GM12878 (cell line): ENCODE measurements at regions not wholly inside any gene's neighbourhood (a gene's known extent, or its start where the extent isn't known, plus 50 kb on each side); places are given as distances from the start of the nearest gene placed in this dataset.

Experiments used
- BMI1 ChIP-seq: fragments of 450-650 bp; IDR thresholded peaks from 2 replicates; pipeline ENCODE4 v1.6.1; 2016; ENCODE audit warnings: mild to moderate bottlenecking, moderate library complexity, borderline replicate concordance
- FOS ChIP-seq: IDR thresholded peaks from 3 replicates; pipeline ENCODE4 v1.6.1; 2011; ENCODE audit warnings: borderline replicate concordance; ENCODE audit not compliant: insufficient read length; ENCODE audit errors: extremely low read depth
- HDGF ChIP-seq: fragments of 450-650 bp; IDR thresholded peaks from 2 replicates; pipeline ENCODE4 v1.6.1; 2016; ENCODE audit warnings: antibody characterized with exemption
- RELA ChIP-seq: fragments of 450-650 bp; IDR thresholded peaks from 2 replicates; pipeline ENCODE4 v1.8.0; 2014; ENCODE audit warnings: borderline replicate concordance; ENCODE audit not compliant: partially characterized antibody
- SIN3A ChIP-seq: IDR thresholded peaks from 2 replicates; pipeline ENCODE4 v1.6.1; 2012; ENCODE audit warnings: low read depth, low read length, improper control_type of control experiment
- ZNF384 ChIP-seq: IDR thresholded peaks from 2 replicates; pipeline ENCODE4 v1.6.1; 2012; ENCODE audit warnings: low read depth, mild to moderate bottlenecking, low read length, improper control_type of control experiment, borderline replicate concordance
- TF ChIP-seq, protein P1 (sequence below): IDR thresholded peaks from 2 replicates; pipeline ENCODE4 v1.6.1; 2012; ENCODE audit warnings: mild to moderate bottlenecking, low read depth, low read length
- TF ChIP-seq, protein P2 (sequence below): IDR thresholded peaks from 2 replicates; pipeline ENCODE4 v1.6.1; 2012; ENCODE audit warnings: low read depth, low read length, improper control_type of control experiment
- TF ChIP-seq, protein P3 (sequence below), 3 experiments: IDR thresholded peaks in 2 of 3; conservative IDR thresholded peaks in 1 of 3; 2 replicates each; pipeline ENCODE4 v1.5.1; 2011; ENCODE audit warnings: low read depth in 3 of 3, low read length in 3 of 3, mild to moderate bottlenecking in 3 of 3, control low read depth in 2 of 3, moderate library complexity in 2 of 3, inconsistent platforms in 1 of 3, mixed read lengths in 1 of 3; ENCODE audit not compliant: control insufficient read depth in 2 of 3, insufficient read depth in 1 of 3; ENCODE audit errors: extremely low read depth in 1 of 3
- TF ChIP-seq, protein P4 (sequence below): fragments of 450-650 bp; IDR thresholded peaks from 2 replicates; pipeline ENCODE4 v1.6.1; 2017; ENCODE audit warnings: mild to moderate bottlenecking
- TF ChIP-seq, protein P5 (sequence below): fragments of 450-650 bp; IDR thresholded peaks from 2 replicates; pipeline ENCODE4 v1.6.1; 2016; ENCODE audit warnings: mild to moderate bottlenecking

DNA sequence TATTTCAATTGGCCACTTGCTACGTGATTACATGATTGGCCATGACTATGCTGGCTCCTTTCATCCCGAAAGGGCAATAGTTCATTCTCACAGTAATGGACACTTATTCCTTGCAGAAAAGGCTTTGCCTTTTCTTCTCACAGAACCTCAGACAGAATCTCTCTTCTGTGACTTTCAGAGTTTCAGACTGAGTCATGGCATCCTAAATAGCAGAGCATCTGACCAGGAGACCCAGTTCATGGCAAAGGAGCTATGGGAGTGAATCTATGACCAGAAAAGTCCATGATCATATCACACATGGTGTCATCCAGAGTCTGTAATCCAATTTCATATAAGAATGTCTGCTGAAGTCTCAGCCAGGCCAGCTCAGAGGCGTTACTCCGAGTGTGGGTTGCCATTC lies 263.3 kb upstream of the CLNK start:
- TF ChIP-seq RELA (no peak), FOS (no peak), BMI1 (no peak), ZNF384 (no peak), SIN3A (no peak), HDGF (no peak)
- TF ChIP-seq, protein P1, sequence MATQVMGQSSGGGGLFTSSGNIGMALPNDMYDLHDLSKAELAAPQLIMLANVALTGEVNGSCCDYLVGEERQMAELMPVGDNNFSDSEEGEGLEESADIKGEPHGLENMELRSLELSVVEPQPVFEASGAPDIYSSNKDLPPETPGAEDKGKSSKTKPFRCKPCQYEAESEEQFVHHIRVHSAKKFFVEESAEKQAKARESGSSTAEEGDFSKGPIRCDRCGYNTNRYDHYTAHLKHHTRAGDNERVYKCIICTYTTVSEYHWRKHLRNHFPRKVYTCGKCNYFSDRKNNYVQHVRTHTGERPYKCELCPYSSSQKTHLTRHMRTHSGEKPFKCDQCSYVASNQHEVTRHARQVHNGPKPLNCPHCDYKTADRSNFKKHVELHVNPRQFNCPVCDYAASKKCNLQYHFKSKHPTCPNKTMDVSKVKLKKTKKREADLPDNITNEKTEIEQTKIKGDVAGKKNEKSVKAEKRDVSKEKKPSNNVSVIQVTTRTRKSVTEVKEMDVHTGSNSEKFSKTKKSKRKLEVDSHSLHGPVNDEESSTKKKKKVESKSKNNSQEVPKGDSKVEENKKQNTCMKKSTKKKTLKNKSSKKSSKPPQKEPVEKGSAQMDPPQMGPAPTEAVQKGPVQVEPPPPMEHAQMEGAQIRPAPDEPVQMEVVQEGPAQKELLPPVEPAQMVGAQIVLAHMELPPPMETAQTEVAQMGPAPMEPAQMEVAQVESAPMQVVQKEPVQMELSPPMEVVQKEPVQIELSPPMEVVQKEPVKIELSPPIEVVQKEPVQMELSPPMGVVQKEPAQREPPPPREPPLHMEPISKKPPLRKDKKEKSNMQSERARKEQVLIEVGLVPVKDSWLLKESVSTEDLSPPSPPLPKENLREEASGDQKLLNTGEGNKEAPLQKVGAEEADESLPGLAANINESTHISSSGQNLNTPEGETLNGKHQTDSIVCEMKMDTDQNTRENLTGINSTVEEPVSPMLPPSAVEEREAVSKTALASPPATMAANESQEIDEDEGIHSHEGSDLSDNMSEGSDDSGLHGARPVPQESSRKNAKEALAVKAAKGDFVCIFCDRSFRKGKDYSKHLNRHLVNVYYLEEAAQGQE: no peak
- TF ChIP-seq, protein P2, sequence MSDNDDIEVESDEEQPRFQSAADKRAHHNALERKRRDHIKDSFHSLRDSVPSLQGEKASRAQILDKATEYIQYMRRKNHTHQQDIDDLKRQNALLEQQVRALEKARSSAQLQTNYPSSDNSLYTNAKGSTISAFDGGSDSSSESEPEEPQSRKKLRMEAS: no peak
- TF ChIP-seq, protein P3, sequence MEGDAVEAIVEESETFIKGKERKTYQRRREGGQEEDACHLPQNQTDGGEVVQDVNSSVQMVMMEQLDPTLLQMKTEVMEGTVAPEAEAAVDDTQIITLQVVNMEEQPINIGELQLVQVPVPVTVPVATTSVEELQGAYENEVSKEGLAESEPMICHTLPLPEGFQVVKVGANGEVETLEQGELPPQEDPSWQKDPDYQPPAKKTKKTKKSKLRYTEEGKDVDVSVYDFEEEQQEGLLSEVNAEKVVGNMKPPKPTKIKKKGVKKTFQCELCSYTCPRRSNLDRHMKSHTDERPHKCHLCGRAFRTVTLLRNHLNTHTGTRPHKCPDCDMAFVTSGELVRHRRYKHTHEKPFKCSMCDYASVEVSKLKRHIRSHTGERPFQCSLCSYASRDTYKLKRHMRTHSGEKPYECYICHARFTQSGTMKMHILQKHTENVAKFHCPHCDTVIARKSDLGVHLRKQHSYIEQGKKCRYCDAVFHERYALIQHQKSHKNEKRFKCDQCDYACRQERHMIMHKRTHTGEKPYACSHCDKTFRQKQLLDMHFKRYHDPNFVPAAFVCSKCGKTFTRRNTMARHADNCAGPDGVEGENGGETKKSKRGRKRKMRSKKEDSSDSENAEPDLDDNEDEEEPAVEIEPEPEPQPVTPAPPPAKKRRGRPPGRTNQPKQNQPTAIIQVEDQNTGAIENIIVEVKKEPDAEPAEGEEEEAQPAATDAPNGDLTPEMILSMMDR (IDR thresholded peaks at IDR 0.05 in 2 of 3, conservative IDR thresholded peaks at IDR 0.05 in 1 of 3; ENCODE audit: control insufficient read depth in 2 of 3, extremely low read depth in 1 of 3, insufficient read depth in 1 of 3, low read depth in 3 of 3, low read length in 3 of 3): no peak
- TF ChIP-seq, protein P4, sequence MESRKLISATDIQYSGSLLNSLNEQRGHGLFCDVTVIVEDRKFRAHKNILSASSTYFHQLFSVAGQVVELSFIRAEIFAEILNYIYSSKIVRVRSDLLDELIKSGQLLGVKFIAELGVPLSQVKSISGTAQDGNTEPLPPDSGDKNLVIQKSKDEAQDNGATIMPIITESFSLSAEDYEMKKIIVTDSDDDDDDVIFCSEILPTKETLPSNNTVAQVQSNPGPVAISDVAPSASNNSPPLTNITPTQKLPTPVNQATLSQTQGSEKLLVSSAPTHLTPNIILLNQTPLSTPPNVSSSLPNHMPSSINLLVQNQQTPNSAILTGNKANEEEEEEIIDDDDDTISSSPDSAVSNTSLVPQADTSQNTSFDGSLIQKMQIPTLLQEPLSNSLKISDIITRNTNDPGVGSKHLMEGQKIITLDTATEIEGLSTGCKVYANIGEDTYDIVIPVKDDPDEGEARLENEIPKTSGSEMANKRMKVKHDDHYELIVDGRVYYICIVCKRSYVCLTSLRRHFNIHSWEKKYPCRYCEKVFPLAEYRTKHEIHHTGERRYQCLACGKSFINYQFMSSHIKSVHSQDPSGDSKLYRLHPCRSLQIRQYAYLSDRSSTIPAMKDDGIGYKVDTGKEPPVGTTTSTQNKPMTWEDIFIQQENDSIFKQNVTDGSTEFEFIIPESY: no peak
- TF ChIP-seq, protein P5, sequence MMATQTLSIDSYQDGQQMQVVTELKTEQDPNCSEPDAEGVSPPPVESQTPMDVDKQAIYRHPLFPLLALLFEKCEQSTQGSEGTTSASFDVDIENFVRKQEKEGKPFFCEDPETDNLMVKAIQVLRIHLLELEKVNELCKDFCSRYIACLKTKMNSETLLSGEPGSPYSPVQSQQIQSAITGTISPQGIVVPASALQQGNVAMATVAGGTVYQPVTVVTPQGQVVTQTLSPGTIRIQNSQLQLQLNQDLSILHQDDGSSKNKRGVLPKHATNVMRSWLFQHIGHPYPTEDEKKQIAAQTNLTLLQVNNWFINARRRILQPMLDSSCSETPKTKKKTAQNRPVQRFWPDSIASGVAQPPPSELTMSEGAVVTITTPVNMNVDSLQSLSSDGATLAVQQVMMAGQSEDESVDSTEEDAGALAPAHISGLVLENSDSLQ: no peak
